T-helper 1 cell (primary cell): ENCODE measurements at regions not wholly inside any gene's neighbourhood (a gene's known extent, or its start where the extent isn't known, plus 50 kb on each side); places are given as distances from the start of the nearest gene placed in this dataset.

Source experiments
- DNase-seq, 5 donors: peaks; one replicate each; pipeline ENCODE4 v3.0.0-alpha.2; 2012 to 2020

DNA sequence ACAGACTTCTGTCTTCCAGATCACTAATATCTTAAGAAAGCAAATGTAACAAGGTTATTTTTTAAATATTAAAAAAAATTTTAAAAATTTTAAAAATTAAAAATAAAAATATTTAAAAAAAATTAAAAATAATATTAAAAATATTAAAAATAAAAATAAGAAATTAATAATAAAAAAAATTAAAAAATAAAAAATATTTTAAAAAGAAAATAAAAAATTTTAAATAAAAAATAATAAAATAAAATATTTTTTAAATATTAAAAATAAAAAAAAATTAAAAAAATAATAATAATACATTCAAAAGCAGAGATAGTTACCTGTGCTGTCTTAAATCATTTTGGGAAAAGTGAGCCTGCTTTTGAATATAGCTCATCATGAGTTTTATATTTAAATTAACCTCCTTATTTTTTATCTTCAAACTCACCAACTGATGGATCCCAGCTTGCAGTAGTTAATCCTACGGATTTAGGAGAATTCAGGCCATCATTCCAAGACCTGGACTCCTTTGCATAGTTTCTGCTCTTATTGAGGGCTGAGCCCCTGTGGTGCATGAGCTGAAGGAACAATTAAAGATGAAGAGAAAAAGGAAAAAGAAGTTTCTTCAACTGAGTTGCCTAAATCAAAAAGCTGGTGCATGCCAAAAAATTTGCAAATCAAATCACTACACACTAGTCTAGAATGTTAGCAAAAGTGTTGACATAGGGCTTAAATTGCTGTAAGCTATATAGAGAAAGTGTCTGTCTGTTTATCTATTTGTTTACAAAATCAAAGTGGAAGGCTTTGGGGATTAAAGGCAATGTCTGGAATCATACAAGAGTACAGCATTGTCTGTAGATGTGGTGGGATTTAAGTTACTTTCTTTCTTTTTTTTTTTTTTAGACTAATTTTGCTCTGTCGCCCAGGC is 50.5 kb upstream of the ZNF438 start:
- no peak for DNase-seq

DNA sequence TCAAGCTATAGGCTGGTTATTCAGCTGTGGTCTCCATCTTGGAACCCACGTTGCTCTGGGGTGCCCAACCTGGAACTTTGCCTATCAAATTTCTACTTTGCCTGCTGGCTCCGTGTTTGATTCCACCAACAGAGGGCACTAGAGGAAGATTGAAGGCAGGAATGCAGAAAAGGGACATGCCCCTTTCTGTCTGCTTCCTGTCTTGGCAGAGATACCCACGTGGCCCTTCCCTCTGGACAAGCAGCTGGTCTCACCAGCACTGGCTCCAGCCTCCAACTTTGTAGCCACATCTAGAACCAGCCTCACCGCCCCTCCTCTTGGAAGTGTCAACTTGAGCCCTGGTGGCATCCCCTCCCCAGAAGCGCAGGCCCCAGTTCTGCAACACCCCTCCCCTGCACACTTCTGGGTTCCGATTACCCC is 52.1 kb upstream of the ZNF438 start:
- peak in 4 of 5 donors; percentile 14 to 76 (median 28) for DNase-seq

GRCh38 chr10:31087011-31087410 is 55.3 kb upstream of the ZNF438 start:
- no peak for DNase-seq

- no peak for DNase-seq
These were observed 56.2 kb upstream of the ZNF438 start for GRCh38 chr10:31087851-31088250.

DNA sequence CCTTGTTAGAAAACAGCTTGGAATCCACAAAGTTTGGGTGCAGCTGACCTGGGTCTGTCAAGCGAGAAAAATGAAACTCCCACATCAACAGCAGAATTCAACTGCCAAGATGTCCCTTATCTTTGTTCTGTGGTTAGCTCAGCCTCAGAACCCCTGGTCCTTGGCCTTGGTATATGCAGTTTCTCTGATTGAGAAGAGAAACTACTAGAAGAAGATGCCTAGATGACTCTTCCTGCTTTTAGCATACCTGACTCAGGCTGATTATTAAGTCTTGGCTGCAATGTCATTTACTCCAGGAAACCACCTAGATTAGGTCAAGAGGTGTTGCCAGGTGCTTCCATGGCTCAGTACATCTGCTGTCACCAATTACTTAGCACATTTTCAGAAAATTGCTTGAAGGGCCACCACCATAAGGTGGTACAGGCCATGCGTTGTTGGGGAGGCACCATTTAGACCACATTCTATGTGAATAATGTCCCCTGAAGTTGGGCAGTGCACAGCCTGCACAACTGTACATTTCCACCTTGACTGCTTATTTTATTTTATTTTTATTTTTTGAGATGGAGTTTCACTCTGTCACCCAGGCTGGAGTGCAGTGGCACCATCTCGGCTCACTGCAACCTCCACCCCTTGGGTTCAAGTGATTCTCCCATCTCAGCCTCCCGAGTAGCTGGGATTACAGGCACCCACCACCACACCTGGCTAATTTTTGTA is 59.4 kb upstream of the ZNF438 start:
- peak in 1 of 5 donors; percentile 80 for DNase-seq

DNA sequence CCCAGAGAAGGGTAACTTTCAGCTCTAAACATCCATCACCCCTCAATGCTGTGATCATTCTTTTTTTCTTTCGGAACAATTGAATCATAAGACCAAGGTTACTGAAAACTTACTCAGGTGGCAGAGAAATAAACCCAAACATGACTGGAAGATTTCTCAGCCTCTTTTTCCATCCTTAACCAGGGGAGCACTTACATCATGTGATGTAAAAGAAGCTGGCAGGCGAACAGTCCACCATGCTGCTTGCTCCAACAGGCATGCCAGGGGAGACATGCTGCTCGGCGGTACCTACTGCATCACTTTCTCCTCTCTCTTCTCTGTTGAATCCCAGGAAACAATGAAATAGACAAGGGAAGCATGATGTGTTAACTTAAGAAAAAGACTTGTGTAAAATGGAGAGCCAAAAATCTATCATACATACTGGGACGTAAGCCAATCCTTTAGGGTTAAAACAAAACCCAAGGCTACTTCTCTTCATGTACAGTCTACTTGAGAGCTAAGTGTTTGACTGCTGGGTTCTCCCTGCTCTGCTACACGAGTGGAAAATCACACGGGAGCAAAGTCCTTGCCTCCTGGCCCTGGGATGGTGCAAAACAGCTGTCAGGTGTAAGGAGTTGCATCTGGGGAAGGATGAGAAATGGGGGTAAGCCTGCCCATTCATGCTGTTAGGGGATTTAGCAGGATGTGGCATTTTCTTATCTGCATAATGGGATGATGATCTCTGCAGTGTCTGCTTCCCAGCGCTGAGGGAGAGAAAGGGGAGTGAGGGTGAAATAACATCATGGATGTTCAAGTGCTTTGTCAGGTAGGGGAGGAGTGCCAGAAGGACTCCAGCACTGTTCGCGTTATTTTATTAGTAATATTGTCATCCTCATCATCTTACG is 64.3 kb upstream of the ZNF438 start:
- DNase-seq: no peak

DNA sequence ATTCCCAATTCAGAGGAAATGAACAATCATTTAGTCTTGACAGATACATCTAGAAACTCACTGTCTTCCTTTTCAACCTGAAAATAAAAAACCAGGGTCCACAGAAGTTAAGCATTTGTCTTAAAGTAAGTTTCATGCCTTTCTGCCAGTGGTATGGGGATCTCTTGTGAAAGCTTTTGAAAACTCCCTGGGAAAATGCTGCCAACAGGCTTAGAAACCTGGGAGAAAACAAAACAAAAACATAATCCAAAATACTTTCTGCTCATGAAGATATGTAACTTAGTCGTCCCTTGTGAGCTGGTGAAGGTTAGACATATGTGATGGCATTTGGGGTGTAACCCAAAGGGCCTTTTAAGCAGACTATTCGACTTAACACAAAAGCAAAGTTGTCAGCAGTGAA is 66.4 kb upstream of the ZNF438 start:
- no peak for DNase-seq

DNA sequence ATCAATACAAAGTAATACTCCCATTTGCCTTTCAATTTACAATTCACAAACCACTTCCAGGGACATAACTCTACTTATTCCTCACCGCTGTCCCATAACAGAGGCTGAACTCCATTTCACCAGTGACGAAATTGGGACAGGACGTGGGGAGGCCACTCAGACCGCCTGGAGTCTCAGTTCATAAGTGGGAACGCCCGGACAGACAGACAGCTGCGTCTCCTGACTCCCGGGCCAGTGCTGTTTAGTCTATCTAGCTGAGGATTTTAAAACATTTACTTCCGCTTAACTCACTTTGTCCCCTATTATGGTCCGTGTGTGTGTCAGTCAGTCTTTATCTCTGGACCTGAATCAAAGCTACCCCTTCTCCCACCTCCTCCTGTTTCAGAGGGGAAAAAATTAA is 67.4 kb upstream of the ZNF438 start:
- no peak for DNase-seq

DNA sequence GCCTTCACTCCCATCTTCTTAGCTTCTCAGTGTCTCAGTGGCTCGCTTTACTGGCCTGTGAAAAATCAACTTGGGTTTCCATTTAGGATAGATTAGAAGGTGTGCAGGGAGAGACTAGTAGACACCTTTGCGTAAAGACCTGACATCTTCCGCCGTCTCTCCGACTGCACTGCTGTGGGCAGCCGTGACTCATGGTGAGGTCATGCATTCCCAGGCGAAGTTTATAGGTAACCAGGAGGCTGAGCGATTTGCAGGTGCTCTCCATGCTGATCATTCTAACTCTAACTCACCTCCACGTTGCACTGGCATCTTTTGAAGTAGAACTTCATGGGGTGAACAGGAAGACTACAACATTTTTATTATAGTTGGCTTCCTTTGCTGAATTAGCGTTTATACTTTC is 68.0 kb upstream of the ZNF438 start:
- peak in 1 of 5 donors; percentile 8 for DNase-seq

GRCh38 chr10:31100115-31100601 is 68.5 kb upstream of the ZNF438 start:
- no peak for DNase-seq

DNA sequence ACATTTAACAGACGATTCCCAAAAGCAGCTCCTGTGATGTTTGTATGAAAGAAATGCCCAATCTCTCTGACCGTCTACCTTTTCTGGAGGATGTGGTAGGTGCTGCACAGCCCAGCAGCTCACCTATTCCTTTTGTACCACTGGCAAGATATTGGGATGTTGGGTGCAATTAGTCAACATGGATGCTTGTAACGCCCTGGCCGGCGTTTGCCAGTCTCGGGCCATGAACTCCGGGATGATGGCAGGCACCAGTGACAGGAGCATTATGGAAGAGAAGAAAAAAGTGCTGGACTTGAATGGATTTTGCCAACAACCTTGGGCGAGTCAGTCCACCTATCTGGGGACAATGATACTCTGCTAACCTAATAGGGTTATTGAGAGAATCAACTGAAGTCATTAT is 69.0 kb upstream of the ZNF438 start:
- no peak for DNase-seq

DNA sequence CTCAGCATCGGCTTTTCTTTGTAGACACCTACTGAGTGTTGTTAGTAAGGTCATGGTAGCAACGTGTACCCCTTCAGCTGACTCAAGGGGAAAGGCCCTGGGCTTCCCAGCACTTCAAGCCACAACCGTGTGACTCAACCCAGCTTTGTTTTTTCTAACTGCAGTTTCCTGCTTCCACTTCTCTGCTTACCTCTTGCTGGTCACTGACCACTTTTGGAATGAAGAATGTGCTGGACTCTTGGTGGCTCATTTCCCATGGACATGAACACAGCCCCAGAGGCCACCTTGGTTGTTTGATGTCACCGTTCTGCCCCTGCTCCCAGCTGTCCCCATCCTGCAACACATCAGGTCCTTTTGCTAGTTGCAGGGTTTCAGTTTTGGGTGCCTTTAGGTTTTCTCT is 69.5 kb upstream of the ZNF438 start:
- peak in 1 of 5 donors; percentile 87 for DNase-seq

- no peak for DNase-seq
These were observed 70.8 kb upstream of the ZNF438 start for GRCh38 chr10:31102421-31102820.

DNA sequence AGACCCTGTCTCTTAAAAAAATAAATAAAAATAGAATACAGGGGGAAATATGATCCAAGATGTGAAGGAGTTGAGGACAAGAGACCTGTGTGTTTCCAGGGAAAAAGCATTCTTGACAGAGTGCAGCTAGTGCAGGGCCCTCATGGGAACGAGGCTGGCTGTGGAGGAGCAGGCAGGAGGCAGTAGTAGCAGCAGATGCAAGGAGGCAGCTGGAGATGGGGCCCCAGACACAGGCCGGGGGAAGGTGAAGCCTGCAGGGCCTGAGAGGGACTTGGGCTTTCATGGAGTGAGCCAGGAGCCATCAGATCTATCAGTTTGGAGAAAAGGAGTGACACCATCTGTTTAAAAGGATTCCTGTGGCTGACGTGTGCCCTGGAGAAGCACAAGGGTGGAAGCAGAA is 71.4 kb upstream of the ZNF438 start:
- DNase-seq: no peak

DNA sequence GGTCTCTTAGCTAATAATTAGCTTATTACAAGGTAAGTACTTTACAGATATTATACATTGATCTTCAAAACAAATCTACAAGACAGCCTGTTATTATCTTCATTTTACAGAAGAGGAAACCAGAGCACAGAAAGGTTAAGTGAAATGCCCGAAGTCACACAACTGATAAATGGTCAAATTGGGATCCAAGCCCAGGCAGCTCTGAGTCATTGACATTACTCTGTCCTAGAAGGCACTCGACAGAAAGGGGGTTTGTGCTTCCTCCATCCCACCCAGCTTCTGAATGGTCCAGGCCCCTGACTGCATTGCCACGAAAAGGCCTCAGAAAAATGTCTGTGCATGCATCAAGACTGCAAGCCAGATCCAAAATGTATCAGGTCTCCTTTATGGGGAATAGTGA is 81.3 kb upstream of the ZNF438 start:
- DNase-seq: no peak

GRCh38 chr10:31116226-31116625 is 84.6 kb upstream of the ZNF438 start:
- no peak for DNase-seq

DNA sequence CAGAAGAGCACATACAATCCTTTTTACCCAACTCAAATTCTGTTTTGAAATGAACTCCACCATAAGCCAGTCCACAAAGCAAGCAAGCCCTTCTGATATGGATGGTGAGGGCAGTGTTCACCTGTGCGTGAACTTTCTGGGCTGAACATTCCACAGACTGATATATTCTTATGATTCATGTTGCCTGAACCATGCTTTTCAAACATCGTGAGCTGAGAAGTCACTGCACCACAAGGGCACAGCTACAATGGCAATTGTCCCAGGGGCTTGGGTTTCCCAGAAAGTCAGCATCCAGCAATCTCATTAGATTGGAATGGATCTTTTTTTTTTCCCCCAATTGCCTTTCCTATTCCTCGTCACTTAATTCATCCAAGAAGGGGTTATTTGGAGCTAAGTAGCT is 86.9 kb upstream of the ZNF438 start:
- DNase-seq: no peak

GRCh38 chr10:31120392-31120791 is 88.7 kb upstream of the ZNF438 start:
- DNase-seq: no peak

- no peak for DNase-seq
These were observed 89.5 kb upstream of the ZNF438 start for GRCh38 chr10:31120961-31121685.

DNA sequence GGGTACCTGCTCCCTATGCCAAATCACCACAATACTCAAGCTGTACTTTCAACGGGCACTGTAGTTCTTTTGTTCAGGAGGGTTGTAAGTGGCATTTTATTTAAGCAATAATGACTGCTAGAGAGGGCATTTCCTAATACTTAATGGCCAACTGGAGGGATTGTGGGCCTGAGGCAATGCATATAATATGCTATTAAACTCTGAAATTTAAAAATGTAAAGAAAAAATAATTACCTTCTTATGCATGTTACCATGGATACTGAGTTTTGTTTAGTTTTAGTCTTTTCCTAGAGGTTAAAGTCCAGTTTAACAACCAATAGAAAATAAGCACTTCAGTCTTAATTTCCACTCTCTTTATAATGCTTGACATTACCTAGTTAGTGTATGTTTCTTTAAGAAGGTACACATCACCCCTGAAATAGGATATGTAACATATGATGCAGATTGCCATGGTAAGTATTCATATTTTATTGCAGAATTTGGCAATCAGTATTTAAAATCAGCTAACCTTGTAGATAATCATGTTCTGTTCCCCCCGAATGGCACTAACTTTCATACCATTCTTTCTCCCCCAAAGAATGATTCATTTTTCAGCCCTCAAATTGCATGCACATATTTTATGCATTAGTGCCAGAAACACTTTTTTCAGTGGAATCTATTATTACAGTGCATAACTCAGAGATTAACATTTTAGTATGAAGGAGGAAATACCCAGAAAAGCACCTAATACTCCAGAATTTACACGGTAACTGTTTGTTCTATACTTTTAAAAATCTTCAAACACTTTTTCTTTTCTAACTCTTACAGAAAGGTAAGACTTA is 90.3 kb upstream of the ZNF438 start:
- DNase-seq: no peak

DNA sequence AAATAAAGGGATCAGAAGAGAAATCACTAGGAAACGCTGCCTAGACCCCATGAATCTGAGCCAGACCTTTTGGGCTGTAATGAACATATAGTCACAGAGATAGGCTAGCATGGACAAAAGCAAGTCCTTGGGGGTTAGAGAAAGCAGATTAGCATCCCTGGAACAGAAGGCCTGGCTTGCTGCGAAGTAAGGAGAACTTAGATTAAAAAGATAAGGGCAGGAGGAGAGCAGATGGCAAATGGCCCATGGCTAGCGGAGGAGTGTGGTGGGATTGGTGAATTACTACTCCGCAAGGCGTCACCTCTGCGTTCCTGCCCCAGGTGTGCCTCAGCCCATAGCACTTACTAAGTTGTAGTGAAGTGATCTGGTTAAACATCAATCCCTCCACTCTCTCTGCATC is 92.3 kb upstream of the ZNF438 start:
- DNase-seq: no peak
